Daoy (cell line): ENCODE measurements at regions not wholly inside any gene's neighbourhood (a gene's known extent, or its start where the extent isn't known, plus 50 kb on each side); places are given as distances from the start of the nearest gene placed in this dataset.
A peak's percentile ranks its signal among the peaks of the same experiment; 100 is the strongest.
"Not testable (repeated sequence)": the region's sequence is repeated elsewhere in the genome, so short reads cannot be mapped to it uniquely, and the experiment has no call there.

Experiments used
- DNase-seq: peaks from one replicate; pipeline ENCODE4 v3.0.0-alpha.2; 2015; ENCODE audit warnings: low read depth

DNA sequence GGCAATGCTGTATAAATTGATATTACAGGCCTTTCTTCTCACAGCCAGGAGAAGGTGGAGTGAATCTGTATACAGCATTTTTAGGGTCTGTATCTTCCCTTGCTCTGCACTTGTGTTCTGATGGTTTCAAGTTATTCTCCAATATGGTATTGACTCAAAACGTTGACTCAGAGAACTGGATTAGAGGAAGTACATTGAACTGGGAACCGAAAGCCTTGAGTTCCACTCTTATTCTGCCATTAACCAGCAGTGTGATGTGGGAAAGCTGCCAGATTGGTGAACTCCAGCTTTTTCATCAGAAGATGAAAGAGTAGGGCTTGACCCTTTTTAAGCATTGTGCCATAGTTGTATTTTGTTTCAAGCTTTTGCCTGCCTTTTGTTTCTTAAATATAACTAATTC, 167.7 kb downstream of the SPRY2 start:
- no peak for DNase-seq

DNA sequence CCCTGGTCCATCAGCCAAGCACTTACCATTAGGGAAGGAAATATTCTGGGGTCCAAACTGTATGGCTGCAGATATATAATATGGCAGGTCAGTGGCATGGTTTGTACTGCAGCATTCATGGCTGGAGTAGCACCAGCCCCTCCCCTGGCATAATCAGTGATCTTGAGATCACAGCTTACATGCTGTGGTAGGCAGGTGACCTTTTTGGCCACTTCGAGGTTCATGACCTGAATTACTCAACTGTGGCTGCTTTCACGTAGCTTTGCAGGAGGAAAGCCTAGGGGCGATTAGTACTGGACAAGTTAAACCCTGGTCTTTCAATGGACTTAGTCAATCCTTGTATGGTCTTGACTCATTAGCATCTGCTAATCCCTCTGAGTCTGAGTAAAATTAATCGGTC, 169.8 kb downstream of the SPRY2 start:
- DNase-seq, result no peak

GRCh38 chr13:80168089-80168850, 172.7 kb downstream of the SPRY2 start:
- DNase-seq, result no peak

GRCh38 chr13:80166352-80166751, 174.6 kb downstream of the SPRY2 start:
- no peak for DNase-seq

- no peak for DNase-seq
These were observed 176.5 kb downstream of the SPRY2 start for GRCh38 chr13:80164462-80164861.

GRCh38 chr13:80161896-80162295, 179.0 kb downstream of the SPRY2 start:
- DNase-seq, result no peak

DNA sequence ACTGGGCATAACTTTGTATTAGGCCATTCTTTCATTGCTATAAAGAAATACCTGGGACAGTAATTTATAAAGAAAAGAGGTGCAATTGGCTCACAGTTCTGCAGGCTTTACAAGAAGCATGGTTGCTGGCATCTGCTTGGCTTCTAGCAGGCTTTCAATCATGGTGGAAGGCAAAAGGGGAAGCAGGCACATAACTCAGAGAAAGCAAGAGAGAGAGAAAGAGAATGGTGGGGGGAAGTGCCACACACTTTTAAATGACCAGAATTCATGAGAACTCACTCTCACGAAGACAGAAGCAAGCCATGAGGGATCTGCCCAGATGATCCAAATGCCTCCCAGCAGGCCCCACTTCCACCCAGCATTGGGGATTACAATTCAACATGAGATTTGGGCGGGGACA, 179.7 kb downstream of the SPRY2 start:
- DNase-seq, result no peak

DNA sequence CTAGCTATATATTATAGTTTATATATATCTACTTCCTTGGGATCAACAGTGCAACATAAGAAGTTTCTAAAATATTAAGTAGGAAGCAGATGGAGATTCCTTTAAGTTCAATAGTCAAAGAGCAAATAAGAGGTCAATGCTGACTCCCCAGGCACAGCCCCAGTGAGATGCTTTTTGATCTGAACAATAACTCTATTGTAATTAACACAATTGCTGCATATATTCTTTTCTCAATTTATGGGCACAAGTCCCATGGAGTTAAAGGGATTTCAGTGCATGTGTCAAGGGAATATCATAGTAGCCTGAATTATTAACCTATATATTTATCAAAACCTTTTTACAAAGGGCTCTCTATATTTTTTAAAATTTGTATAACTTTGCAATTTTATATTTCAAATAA, 180.8 kb downstream of the SPRY2 start:
- DNase-seq, result no peak

- DNase-seq, result no peak
These were observed 183.5 kb downstream of the SPRY2 start for GRCh38 chr13:80157261-80157932.

DNA sequence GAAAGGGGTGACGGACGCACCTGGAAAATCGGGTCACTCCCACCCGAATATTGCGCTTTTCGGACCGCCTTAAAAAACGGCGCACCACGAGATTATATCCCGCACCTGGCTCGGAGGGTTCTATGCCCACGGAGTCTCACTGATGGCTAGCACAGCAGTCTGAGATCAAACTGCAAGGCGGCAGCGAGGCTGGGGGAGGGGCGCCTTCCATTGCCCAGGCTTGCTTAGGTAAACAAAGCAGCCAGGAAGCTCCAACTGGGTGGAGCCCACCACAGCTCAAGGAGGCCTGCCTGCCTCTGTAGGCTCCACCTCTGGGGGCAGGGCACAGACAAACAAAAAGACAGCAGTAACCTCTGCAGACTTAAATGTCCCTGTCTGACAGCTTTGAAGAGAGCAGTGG, 188.8 kb downstream of the SPRY2 start:
- DNase-seq, result not testable (repeated sequence)

DNA sequence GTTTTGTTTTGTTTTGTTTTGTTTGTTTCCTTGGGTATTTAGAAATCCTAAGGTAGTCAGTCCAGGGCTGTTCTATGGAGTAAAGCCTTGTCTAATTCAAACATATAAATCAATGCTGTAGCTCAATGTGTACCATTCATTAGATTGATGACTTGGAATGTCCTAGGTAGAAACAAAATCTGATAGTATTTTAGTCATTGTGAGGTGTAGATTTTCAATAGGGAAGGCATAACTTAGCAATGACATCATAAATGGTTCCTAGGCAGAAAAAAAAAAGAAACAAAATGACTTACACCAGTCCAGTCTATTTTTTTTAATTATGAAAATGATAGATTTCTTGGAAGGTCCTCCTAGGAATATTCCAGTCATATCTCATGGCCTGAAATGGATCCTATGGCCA, 189.9 kb downstream of the SPRY2 start:
- no peak for DNase-seq

GRCh38 chr13:80149736-80150135, 191.2 kb downstream of the SPRY2 start:
- DNase-seq, result no peak

- no peak for DNase-seq
These were observed 195.7 kb downstream of the SPRY2 start for GRCh38 chr13:80145171-80145690.

DNA sequence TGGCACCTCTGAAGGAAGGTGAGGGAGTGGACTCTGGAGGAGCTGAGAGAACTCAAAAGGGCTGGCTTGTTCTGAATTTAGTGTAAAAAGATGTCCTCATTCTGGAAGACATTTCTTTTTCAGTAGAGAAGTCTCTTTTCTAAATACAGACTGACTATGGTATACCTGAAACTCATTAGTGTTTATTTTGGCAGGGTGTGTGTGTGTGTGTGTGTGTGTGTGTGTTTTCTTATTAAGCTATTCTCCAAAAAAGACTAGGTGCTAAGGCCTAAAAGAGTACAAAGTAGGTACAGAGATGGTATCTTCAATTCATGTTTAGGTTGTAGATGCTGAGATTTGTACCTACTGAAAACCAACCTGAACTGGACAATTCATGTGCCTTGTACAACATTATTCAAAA, 196.4 kb downstream of the SPRY2 start:
- DNase-seq, result no peak

DNA sequence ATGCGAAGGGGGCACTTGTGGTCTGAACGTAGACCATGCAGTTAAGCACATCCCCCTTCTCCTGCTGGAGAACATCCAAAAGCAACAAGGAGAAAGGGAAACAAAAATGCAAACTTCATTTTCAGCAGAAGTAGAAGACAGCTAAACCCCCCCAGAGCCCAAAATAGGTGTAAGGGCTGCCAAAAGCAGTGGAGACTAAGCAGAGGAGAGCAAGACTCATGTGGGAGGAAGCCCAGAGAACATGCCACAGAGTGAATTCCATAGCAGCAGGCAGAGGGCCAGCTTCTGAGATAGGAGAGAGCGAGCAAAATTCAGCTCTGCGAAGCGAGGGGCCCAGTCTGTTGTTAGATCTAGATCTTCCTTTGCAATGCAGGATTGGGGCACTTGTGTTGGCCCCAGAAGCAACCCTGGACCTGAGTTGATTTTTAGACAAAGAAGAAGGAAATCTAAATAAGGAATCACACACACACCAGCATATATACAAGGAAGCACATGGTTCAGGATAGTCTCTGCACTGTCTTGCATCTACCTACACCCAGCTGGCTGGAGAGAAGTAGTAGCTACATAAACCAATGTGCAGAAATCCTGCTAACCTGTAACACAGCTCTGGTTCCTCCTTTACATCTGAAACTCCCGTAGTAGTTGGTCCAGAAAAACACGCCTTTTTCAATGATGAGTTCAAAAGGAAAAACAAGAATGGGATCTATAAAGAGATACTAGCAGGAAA, 199.6 kb downstream of the SPRY2 start:
- peak; percentile 41 for DNase-seq

- DNase-seq, result no peak
These were observed 200.2 kb downstream of the SPRY2 start for GRCh38 chr13:80140685-80141084.

DNA sequence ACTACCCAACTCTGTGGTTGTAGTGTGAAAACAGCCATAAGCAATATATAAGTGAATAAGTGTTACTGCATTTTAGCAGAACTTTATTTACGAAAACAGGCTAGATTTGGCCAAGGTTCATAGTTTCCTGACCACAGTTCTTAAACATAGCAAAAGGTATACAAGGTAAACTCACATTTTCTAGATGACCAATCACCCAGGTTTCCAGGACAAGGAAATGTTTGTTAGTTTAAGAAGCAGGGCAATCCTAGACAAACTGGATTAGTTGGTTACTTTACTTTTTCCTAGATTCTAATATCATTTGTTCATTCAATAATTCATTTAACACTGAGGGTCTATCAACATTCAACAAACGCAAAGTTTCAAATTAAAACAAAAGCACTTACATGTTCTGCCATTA, 201.7 kb downstream of the SPRY2 start:
- no peak for DNase-seq

DNA sequence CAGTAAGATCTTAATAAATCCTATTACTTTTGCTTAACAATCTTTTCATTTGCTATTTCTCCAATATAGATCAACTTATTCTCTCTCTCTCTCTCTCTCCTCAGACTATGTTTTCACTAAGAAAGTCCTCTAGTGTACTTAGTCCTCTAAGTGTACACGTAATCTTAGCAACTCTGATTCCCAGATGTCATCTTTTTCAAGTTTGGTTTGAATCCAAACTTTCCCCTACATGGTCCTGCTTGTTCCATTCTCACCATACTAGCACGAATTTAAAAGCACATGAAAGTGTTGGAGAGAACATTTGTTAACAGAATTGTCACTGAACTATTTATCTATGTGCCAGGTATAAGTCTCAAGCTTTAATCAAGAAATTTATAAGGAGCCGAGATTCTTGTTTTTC, 202.9 kb downstream of the SPRY2 start:
- DNase-seq, result no peak

DNA sequence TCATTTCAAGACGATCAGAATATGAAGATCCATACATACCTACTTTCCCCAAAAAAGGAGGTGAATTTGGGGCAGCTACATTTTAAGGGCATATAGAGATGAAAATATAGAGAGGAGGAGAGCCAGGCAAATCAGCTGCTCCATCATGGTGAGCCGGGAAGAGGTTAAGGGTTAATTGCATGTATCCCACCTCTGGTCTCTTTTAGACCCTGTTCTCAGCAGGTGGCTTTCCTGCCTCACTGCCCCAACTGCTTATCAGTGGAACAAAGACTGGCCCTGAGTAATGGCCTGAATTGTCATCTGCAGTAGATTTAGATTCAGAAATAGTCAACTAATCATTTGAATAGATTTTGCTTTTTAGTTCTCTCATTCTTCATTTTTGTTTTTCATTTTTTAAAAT, 206.6 kb downstream of the SPRY2 start:
- no peak for DNase-seq

DNA sequence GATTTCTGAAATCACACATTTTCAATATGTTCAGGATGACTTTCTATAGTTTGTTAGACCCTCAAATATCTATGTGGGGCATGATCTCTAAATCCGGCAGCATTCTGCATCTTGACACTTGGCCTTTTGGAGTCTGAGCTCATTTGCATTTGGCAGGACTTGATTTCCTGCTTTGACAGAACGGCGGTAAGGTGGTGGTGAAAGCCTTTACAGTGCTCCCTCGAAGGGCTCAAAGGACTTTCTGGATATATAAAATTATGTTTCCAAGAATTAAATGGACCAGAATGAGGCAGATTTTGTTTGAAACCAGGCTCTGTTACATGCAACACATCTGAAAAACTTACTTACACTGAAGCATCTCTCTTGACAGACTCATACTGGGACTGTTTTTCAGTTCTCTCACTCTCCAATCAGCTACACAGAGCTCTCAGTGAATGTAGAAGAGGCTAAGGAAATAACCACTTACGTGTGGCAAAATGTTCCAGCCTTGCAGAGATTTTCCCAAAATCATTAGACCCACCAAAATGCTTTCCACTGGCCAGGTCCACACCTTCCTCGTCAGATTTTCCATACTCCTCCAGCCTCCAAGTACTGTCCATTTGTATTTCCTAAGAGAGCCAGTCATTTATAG, 207.2 kb downstream of the SPRY2 start:
- DNase-seq, result no peak

GRCh38 chr13:80132741-80133601, 208.0 kb downstream of the SPRY2 start:
- DNase-seq, result peak; percentile 25
